ENCODE measurements at regions not wholly inside any gene's neighbourhood (a gene's known extent, or its start where the extent isn't known, plus 50 kb on each side); places are given as distances from the start of the nearest gene placed in this dataset.

DNA sequence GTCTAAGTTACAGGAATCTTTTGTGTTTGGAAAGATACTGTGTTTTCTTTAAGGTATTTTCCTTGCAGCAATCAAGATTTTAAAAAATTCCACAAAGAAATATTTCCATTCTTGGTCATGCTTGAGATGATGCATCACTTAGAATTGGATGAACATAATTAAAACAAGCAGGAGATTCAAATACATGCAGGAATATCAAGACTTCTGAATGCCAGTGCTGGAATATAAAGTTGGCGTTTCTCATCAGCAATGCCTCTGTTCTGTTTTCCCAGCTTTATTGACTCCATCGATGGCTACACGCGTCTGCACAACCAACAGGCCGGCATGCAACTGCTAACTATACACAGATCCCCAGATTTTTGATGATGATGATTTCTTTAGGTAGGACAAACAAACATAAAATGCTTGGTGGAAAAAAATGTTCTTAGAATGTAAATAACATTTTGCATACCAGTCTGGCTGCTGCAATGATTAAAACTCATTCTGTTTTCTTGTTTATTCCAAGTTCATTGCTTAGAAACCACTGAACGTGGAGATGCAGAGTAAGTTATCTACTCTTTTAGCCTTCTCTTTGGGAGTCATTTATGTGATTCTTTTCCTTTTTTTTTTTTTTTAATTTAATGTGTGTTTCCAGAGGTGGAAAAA is 91.3 kb upstream of the FAM171A1 start:
- DNase-seq (ENCODE audit: low read depth), result no peak

DNA sequence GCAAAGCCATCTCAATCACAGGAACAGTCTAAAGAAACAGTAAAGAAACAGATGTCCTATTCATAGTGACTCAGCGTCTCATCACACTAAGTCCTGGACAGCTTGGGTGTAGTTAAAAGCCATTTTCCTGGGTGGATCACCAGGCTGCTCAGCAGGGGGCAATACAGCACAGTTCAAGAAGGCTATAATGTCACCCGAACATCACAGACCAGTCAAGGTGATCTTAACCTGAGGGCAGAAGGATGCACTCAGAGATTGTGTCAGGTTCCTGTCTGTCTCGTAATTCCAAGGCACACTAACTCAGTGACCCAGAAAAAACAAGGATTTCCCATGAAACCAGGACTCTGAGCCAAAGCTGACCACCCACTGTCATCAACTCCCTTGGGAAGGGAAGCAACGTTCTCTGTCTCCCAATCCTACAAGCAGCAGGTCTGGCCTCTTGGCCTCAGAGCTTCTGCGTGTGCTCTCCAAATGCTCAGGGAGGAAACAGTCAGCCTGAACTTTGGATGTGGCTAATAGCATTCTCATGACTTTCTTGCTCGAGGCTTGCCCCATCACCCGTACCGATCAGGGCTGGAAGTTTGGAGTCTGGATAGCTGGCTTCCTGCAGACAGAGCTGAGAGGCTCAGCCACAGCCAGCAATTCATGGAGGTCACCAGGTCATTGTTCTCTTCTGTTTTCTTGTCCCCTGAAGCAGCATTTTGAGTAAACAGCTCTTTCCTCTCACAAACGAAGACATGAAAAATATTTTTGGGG is 90.4 kb upstream of the FAM171A1 start:
- DNase-seq (ENCODE audit: low read depth), result peak; percentile 66

DNA sequence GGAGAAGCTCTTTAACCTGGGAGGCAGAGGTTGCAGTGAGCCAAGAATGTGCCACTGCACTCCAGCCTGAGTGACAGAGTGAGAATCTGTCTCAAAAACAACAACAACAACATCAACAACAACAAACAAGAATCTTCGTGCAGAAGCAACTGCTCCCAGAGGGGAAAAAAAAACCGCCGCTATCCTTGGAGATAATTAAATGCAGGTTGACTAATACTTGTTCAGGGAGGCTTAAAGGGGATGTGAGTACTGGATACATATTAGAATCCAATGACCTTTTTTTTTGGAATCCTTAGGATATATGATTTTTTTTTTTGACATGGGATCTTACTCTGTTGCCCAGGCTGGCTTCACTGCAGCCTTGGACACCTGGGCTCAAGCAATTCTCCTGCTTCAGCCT is 89.6 kb upstream of the FAM171A1 start:
- DNase-seq (ENCODE audit: low read depth), result no peak

DNA sequence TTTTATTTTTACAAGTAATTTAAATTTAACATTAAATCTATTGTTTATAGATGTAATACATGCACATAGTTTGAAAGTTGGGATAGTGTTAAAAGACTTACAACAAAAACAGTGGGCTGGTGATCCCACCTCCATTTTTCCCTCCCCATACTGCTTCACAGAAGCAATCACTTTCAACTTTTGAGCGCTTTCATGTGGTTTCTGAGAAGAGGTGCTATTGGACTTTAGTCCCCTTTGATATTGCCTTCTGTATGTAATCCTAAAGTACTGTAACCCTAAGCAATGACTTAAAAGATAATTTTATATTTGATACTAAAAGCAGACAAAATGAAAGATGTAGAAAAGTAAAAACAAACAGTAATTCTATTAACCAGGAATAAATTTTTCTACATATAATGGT is 88.1 kb upstream of the FAM171A1 start:
- no peak for DNase-seq (ENCODE audit: low read depth)

DNA sequence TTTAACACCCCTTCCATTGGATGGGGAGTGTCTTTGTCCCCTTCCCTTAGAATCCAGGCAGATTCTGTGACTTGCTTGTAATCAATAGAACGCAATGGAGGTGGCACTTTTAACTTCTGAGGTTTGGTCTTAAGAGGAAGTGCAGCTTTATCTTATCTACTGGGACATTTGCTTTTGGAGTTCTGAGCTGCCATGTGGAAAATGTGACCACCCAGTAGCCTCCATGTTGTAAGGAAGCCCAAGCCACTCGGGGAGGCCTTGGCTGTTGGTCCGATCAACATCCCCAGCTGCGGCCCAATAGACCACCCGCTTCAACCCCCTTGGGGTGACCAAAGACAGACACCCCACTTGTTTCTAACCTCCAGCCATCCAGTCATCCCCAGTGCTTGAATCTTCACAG is 86.3 kb upstream of the FAM171A1 start:
- DNase-seq (ENCODE audit: low read depth), result no peak

DNA sequence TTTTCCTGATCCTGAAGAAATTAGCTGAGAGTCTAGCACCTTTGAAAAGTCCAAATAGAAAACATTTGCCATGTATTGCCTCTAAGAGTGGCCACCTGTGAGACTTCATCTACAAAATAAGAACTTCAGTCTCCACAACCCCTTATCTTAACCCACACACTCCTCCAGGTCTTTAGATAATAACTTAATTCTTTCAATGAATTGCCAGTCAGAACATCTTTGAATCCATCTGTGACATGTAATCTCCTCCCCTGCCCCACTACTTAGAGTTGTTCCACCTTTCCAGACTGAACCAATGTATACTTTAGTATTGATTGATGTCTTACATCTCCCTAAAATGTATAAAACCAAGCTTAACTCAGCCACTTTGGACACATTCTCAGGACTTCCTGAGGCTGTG is 84.4 kb upstream of the FAM171A1 start:
- no peak for DNase-seq (ENCODE audit: low read depth)

DNA sequence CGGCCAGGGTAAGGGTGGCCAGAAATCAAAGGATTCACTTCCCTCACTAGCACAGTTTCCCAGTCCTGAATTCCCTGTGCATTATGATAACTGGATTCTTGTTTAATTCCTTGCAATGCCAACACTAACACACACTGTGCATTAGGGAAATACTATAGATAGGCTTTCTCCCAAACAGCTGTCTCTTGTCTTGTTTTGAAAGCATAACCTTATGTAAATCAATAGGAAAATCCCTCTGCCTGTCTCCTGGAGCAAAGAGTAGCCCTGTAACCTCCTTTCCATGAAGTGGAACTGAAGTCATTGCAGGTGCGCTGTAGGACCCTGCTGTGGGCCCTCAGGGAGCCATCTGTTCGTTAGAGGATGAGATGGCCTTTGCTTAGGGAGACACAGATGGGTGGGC is 82.8 kb upstream of the FAM171A1 start:
- DNase-seq (ENCODE audit: low read depth), result no peak

DNA sequence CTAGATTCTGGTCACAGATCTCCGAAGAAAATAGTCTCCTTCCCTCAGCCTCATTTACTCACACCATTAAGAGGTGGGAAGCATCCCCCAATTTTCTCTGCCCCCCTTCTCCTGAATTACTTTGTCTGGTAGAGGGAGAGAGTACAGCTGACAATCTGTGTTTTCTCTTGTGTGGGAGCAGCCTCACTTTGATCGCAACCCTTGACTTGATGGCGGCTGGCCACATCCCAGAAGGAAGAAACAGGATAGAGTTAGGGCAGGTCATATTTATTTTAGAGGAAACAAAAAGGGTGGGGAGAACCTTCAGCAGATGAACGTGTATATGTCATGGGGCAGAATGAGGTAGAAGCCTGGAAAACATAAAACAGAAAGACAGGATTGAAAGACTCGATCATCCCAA is 82.4 kb upstream of the FAM171A1 start:
- no peak for DNase-seq (ENCODE audit: low read depth)

DNA sequence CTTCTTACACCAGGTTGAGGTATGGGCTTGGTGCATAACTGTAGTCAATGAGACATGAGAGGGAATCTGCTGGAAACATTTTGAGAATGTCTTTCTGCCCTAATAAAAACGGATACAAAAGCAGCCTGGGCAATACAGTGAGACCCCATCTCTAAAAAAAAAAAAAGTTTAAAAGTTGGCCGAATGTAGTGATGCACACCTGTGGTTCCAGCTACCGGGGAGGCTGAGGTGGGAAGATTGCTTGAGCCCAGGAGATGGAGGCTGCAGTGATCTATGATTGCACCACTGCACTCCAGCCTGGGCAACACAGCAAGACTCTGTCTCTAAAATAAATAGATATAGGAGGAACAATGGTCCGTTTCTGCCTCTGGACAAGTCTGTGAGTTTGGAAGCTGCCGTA is 81.5 kb upstream of the FAM171A1 start:
- DNase-seq (ENCODE audit: low read depth), result no peak

DNA sequence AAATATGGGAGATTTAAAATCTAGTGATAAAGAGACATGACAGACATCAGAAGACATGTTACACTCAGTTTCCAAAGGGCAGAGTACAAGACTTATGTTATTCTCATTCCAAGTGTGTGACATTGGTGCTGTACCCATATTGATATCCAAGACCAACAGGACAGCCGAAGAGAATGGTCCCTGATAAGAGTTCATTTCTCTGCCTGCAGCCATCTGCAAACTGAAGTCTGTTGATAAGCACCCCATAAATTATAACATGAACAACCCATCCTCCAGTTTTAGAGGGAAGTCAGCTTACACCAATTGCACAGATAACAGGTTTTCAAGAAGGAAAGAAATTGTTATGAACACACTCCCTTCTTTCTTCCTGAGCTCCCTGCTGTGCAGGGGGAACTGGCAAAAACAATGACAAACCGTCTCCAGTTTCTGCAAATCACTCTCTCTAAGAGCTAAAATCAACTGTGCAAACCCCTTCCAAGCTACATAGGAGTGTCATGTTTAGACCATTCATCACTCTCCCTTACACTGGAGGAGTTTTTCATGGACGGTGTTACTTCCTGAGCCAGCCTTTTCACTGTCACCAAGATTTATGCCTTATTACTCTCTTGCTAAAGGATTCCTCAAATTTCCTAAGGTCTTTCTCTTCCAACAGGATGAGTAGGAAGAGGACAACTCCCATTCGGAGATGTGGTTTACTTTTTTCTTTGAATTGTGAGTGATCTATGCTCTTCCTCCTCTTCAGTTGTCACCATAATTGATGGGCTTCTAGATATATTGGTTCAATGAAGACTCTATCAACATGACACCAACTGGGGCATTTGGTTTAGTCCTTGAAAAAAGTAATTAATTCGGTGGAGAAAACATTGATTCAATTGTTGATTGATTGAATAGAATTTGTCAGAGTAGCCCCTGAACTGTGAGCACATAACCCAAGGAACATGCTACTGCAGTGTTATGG is 80.3 kb upstream of the FAM171A1 start:
- DNase-seq (ENCODE audit: low read depth), result no peak

DNA sequence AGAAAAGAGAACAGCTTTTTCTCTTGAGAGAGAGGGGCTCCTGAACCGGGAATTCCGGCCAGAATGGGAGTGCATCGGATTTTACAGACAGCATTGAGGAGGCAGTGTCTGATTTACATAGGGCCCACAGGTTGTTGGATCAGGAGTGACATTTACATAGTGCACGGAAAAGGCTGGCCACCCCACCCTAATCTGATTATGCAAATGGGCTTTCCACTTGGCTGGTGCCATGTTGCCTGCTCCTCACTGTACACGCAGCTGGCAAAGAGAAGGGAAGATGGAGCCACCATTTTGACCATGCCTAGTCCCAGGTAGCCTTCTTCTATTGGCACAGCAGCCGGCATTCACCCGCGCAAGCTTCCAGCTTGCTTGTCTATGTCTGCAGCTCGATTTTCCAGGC is 77.5 kb upstream of the FAM171A1 start:
- DNase-seq (ENCODE audit: low read depth), result no peak

DNA sequence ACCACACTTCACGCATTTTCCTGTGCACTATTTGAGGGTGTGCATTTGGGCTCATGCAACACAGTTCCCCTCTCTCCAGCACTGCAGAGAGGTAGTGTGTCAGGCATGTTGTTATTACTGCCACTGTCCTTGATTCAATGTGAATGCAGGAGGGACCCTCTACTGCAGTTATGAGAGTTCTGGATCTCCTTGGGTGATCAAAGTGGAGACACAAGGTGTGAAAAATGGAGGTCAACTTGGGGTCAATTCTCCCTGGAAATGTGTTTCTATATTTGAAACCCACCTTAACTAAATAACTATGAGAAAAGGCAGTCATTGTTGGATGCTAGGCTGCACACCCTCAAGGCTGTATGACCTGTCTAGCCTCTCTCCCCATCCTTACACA is 73.9 kb upstream of the FAM171A1 start:
- DNase-seq (ENCODE audit: low read depth), result no peak

DNA sequence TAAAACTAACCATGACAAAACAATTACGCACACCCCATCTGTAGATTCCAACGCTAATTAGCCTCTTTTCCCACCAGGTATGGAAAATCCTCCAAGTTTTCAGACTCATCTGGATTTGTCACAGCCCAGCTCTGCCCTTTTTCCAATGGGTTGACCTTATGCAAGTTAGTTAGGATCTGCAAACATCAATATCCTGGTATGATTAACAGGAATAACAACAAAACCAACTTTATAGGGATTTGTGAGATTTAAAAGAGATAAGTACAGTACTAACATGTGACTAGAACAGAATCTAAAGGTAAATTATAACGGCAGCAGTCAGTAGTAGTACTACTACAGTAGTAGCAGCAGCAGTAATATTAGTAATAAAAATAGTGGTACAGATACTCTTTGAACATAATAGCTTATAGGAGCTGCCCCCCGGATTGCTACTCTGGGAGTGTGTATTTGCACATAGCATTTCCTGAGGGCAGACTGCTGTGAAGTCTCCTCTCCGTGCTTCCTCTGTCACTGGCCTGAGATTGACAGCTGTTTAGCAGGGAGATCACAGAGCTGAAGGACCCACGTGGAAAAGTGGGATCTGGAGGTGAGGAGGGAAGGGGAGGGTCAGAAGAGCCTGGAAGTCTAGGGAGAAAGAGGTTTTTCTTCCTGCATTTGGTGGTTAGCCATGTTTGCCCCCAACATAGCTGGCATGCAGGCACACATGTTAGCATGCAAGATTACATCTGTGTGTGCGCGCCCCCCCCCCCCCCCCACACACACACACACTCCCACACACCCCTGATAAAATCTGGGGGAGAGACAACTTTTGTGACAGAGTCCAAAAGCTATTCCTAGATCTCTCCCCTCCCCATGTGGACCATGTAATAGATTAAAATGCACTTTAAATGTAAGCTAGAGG is 73.3 kb upstream of the FAM171A1 start:
- no peak for DNase-seq (ENCODE audit: low read depth)

DNA sequence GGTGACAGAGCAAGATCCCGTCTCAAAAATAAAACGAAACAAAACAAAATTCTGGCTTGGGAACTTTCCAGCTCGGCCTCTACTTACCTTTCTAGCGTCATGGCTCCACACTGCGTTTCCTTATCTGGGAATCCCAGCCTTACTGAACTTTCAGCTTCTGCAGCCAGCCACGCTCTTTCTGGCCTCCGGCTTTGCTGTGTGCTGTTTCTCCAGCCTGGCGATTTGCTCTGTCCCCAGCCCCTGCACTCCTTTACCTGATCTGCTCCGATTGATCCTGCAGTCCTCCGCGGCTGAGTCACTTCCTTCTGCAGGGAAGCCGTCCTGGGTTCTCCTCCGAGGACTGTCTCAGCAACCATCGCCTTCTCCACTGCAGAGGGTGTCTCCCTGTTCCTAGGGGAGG is 71.0 kb upstream of the FAM171A1 start:
- no peak for DNase-seq (ENCODE audit: low read depth)

DNA sequence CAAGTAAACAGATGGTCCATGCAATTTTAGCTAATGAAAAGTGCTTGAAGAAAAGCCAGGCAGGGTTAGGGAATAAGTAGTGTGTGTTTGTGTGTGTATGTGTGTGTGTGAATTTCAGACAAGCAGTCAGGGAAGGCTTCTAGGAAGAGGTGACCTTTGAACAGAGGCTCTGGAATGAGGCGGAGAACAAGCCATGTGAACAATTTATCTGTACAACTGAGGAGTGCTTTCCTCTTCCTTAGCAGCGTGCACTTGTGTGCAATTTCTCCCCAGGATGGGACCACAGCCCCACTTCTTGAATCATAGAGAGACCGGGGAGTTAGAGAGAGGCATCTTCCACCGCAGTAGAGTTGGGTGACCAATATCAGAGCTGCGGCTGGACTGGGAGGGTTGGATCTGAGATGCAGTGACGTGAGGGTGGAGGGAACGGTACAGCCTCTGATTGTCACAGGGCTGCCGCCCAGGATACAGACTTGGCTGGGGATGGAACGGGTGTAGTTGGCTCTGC is 69.2 kb upstream of the FAM171A1 start:
- DNase-seq (ENCODE audit: low read depth), result no peak

DNA sequence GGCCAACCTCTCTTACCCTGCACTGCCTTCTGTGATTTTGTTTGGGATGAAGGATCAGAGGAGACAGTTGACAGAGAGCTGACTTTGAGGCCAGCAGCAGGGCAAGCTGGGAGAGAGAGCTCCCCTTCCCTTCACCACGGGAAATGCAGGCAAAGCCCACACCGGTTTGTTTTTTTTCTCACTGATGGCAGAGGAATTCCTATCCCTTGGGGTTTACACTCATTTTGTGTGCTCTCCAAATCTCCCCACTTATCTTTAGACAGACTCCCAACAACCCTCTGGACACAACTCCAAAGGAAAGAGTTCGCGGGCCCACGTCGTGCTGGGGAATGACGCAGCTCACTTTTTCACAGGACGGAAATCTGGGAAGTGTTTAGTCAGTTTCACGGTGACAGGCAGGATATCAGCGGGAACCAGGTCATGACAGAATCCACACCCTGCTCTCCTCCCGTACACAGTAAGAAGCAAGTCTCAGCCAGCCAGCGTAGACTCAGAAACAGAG is 68.3 kb upstream of the FAM171A1 start:
- DNase-seq (ENCODE audit: low read depth), result peak; percentile 33

DNA sequence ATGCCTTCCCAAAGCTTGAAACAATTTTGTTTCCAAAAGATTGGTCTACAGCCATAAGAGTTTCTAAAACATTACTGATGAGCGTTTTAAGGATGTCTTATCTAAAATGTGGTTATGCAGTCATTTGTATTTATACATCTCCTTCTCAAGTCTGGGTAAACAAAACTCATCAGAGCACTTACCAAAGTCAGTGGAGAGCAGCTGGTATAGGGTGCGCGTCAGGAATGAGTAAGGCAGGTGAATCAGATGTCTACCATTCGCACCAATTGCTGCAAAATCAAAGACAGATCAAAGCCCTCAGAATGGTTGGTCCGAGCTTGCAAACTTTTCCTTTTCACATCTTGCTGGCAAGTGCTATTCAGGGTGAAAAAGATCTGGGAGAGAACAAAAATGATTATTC is 65.6 kb upstream of the FAM171A1 start:
- no peak for DNase-seq (ENCODE audit: low read depth)

DNA sequence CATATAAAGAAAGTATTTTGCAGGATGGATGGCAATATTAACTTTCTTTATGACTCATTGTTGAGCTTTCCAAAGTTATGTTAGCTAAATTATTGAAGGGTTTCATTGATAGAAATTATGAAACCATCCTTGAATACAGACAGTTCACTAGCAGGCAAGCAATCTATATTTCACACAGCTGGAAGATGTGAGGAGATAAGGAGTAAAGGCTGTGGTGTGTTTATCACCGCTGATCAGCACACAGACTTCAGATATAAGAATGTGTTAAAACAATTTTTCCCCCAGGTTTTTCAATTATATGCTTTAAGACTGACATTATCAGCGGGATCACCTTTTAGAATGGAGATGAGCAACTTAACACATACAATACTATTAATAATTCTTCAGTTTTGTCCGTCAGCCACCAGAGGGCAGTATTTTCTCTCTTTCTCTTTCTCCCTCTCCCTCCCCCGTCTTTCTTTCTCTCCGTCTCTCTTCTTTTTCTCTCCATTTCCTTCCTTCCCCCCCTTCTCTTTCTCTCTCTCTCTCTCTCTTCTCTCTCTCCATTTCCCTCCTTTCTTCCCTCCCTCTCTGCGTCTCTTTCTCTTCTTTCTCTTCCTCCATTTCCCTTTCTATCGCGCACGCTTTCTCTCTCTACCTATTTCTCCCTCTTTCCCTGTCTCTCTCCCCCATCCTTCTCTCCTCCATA is 62.9 kb upstream of the FAM171A1 start:
- DNase-seq (ENCODE audit: low read depth), result peak; percentile 48

DNA sequence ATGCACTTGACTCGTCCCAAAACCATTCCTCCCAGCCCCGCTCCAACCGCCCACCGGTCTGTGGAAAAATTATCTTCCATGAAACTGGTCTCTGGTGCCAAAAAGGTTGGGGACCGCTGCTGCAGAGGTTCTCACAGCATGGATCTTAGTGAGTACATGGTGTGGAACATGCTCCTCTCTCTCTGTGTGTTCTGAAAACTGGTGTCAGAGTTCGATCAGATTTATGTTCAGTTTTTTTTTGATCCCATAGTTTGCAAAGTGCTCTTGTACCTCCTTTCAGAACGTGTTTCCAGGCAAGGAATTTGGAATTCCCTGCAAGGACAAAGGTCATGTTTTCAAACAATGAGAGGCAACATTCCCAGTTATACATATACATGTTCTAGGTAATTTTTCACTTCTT is 61.2 kb upstream of the FAM171A1 start:
- no peak for DNase-seq (ENCODE audit: low read depth)

DNA sequence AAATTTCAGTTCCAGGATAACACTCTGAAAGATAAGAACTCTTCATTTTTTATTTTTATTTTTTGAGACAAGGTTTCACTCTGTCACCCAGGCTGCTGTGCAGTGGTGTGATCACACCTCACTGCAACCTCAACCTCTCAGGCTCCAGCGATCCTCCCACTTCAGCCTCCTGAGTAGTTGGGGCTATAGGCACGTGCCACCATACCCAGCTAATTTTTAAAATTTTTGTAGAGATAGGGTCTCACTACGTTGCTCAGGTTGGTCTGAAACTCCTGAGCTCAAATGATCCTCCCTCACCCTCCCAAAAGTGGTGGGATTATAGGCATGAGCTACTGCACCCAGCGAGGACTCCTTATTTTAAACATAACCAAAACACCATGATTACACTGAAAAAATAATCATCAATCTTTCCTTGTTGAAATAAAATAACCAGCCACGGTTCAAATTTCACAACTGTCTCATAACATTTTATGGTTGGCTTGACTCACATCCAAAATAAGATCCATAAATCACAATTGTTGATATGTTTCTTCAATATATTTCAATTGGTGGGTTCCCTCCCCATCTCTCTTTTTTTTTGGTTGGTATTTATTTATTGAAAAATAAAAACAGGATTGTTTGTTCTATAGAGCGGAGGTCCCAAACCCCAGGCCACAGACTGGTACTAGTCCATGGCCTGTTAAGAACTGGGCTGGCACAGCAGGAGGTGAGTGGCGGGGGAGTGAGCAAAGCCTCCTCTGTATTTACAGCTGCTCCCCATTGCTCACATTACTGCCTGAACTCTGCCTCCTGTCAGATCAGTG is 60.1 kb upstream of the FAM171A1 start:
- DNase-seq (ENCODE audit: low read depth), result no peak

Measured in stromal cell of bone marrow (primary cell).